CD4-positive, alpha-beta T cell (primary cell): ENCODE measurements at regions not wholly inside any gene's neighbourhood (a gene's known extent, or its start where the extent isn't known, plus 50 kb on each side); places are given as distances from the start of the nearest gene placed in this dataset.

Experiments used
- ATAC-seq: fragments of 200-7000 bp; cut with Tn5 transposase; one replicate; pipeline ENCODE4 v1.10.0; 2022; ENCODE audit warnings: mild to moderate bottlenecking; ENCODE audit not compliant: poor library complexity
- CTCF ChIA-PET: fragments of 350-600 bp; sonication (Branson Sonifier 250); formaldehyde crosslinking; loops from one replicate; lab custom pipeline; 2021; ENCODE audit warnings: antibody characterized with exemption, inconsistent platforms; lab: Charles Lee
- POLR2A ChIA-PET: fragments of 350-600 bp; sonication (Branson Sonifier 250); formaldehyde crosslinking; loops from one replicate; lab custom pipeline; 2021; ENCODE audit warnings: antibody characterized with exemption, inconsistent platforms; lab: Charles Lee
- DNase-seq, 14 experiments: peaks; one replicate each; pipeline ENCODE4 v3.0.0-alpha.2; 2013 to 2020; ENCODE audit warnings: mixed read lengths in 2 of 14
- H3K27ac ChIP-seq, 2 donors: one replicate each; pipeline versions ENCODE4 v1.5.1 to v1.7.0; 2013; ENCODE audit warnings: low read length in 2 of 2, low read depth in 1 of 2, mild to moderate bottlenecking in 1 of 2
- H3K27me3 ChIP-seq, 2 experiments: 1 replicate in 1 of 2; 2 replicates in 1 of 2; pipeline versions ENCODE4 v1.6.1 to v1.7.0; 2013; ENCODE audit warnings: low read length in 2 of 2, control low read depth in 1 of 2, mild to moderate bottlenecking in 1 of 2, moderate library complexity in 1 of 2; ENCODE audit not compliant: insufficient read depth in 2 of 2, control insufficient read depth in 1 of 2
- H3K36me3 ChIP-seq: one replicate; pipeline ENCODE4 v1.6.1; 2013; ENCODE audit warnings: low read length, control low read depth; ENCODE audit not compliant: insufficient read depth
- H3K4me1 ChIP-seq: one replicate; pipeline ENCODE4 v1.6.1; 2013; ENCODE audit warnings: low read length, control low read depth; ENCODE audit not compliant: insufficient read depth
- H3K4me3 ChIP-seq: one replicate; pipeline ENCODE4 v1.5.1; 2013; ENCODE audit warnings: mild to moderate bottlenecking, low read length, moderate library complexity
- H3K9me3 ChIP-seq, 2 experiments: 1 replicate in 1 of 2; 2 replicates in 1 of 2; pipeline versions ENCODE4 v1.6.1 to v1.7.0; 2013; ENCODE audit warnings: low read length in 2 of 2, mild to moderate bottlenecking in 2 of 2, control low read depth in 1 of 2, moderate library complexity in 1 of 2; ENCODE audit not compliant: control insufficient read depth in 1 of 2, insufficient read depth in 1 of 2
- H3K27ac Mint-ChIP-seq: one replicate; pipeline ENCODE4 v1.8.0; 2020; ENCODE audit warnings: mixed read lengths
- H3K27me3 Mint-ChIP-seq: one replicate; pipeline ENCODE4 v1.8.0; 2021; ENCODE audit warnings: mixed read lengths
- H3K36me3 Mint-ChIP-seq: one replicate; pipeline ENCODE4 v1.8.0; 2021; ENCODE audit warnings: low read depth, mixed read lengths
- H3K4me1 Mint-ChIP-seq: one replicate; pipeline ENCODE4 v1.8.0; 2021; ENCODE audit warnings: low read depth, mixed read lengths
- H3K4me3 Mint-ChIP-seq: one replicate; pipeline ENCODE4 v1.8.0; 2020; ENCODE audit warnings: mild to moderate bottlenecking, mixed read lengths
- H3K9me3 Mint-ChIP-seq: one replicate; pipeline ENCODE4 v1.8.0; 2020; ENCODE audit warnings: mixed read lengths
- intact Hi-C, 2 experiments: fragments of 100-400 bp; cut with DNase I in 1 of 2; cut with micrococcal nuclease in 1 of 2; formaldehyde crosslinking; loops; one replicate each; pipeline versions ENCODE4 v1.15.1 to v1.9.0; 2023 to 2025; cut with DNase I, micrococcal nuclease
- TF ChIP-seq, protein P1 (sequence below): fragments of 200-600 bp; IDR thresholded peaks from one replicate; pipeline ENCODE4 v1.8.0; 2022; ENCODE audit warnings: antibody characterized with exemption, mild to moderate bottlenecking

DNA sequence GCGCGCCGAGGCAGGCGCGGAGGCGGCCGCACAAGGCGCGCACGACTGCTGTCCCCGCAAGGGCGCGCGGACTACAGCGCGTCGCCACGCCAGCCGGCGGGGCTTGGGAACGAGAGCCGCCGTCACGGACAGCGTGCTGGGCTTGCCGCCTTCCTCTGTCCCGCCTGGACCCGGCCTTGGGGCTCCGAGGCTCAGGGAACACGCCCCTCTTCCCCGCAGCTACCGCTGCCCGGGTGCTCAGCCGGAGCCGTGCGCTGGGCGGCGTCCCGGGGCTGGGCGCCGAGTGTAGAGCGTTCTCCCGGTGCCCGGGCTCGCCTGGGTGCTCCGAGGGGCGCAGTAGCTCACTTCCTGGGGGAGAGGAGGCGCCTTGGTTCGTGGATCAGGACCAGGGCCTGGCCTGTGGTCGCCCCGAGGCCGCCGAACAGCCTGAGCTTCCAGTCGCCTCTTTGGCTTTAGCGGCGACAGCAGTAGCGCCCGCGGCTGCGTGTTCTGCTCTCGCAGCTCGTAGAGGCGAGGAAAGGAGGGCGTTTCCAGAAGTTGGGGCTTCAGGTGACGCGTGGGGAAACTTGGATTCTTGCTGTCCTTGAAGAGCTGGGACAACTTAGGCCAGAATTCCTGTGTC, 226.7 kb upstream of the C2CD4B start:
- Histone ChIP-seq H3K36me3 (no peaks in the 10 kb centered on the region), H3K27me3 (peaks cover 20 to 29% of the 10 kb centered on the region in 2 experiments), H3K4me3 (peak overlapping the region; percentile 93), H3K27ac (no peak overlapping the region), H3K4me1 (peaks cover 21% of the 10 kb centered on the region), H3K9me3 (no peaks in the 10 kb centered on the region)
- TF ChIP-seq, protein P1, sequence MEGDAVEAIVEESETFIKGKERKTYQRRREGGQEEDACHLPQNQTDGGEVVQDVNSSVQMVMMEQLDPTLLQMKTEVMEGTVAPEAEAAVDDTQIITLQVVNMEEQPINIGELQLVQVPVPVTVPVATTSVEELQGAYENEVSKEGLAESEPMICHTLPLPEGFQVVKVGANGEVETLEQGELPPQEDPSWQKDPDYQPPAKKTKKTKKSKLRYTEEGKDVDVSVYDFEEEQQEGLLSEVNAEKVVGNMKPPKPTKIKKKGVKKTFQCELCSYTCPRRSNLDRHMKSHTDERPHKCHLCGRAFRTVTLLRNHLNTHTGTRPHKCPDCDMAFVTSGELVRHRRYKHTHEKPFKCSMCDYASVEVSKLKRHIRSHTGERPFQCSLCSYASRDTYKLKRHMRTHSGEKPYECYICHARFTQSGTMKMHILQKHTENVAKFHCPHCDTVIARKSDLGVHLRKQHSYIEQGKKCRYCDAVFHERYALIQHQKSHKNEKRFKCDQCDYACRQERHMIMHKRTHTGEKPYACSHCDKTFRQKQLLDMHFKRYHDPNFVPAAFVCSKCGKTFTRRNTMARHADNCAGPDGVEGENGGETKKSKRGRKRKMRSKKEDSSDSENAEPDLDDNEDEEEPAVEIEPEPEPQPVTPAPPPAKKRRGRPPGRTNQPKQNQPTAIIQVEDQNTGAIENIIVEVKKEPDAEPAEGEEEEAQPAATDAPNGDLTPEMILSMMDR: no peak
- DNase-seq: peak in 7 of 14 experiments; percentile 5 to 41 (median 15)
- intact Hi-C loops: no loop called here
- Mint-ChIP-seq H3K27ac (peak overlapping the region; percentile 46), H3K9me3 (no peaks in the 10 kb centered on the region), H3K27me3 (peaks cover 38% of the 10 kb centered on the region), H3K36me3 (no peaks in the 10 kb centered on the region), H3K4me1 (peaks cover 16% of the 10 kb centered on the region), H3K4me3 (peak overlapping the region; percentile 98)
- peak; percentile 52 for ATAC-seq
- CTCF ChIA-PET: no interaction called here
- POLR2A ChIA-PET: interaction anchor here (0.6 kb wide), 1 partner anchor 29 kb away, joined by 3 read pairs; no protein-coding TSS in a partner anchor

DNA sequence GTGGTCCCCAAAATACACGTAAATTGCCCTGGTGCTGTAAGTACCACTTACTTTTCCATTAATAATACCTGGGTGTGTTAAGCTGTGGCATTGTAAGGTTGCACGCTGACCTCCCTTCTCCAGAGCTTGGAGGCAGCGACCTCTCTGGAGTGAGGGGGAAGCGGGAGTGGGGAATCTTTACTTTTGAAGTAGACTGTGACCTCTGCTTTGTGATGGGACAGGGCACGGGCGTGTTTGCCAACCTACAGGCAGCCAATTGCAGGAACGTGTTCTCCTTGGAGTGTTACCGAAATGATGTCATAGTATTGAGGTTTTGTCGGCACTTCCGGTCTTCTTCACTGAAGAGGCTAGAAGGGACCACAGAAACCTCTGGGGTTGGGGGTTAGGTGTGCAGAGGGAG, 227.3 kb upstream of the C2CD4B start:
- no peaks in the 10 kb centered on the region for H3K36me3 ChIP-seq
- peaks cover 20 to 30% of the 10 kb centered on the region in 2 experiments for H3K27me3 ChIP-seq
- H3K9me3 Mint-ChIP-seq: no peaks in the 10 kb centered on the region
- peak overlapping the region; percentile 46 for H3K27ac Mint-ChIP-seq
- peaks cover 16% of the 10 kb centered on the region for H3K4me1 Mint-ChIP-seq
- peak overlapping the region; percentile 93 for H3K4me3 ChIP-seq
- ChIA-PET CTCF (interaction anchor here (0.6 kb wide), 1 partner anchor 868 kb away, joined by 3 read pairs; no protein-coding TSS in a partner anchor), POLR2A (no interaction called here)
- intact Hi-C loops: no loop called here
- peak in 3 of 14 experiments; percentile 5 to 17 (median 8) for DNase-seq
- no peak for ATAC-seq
- H3K27me3 Mint-ChIP-seq: peaks cover 38% of the 10 kb centered on the region
- no peak overlapping the region for H3K27ac ChIP-seq
- no peaks in the 10 kb centered on the region for H3K9me3 ChIP-seq
- H3K4me1 ChIP-seq: peaks cover 21% of the 10 kb centered on the region
- TF ChIP-seq, protein P1: no peak
- H3K36me3 Mint-ChIP-seq: no peaks in the 10 kb centered on the region
- peak overlapping the region; percentile 91 for H3K4me3 Mint-ChIP-seq

DNA sequence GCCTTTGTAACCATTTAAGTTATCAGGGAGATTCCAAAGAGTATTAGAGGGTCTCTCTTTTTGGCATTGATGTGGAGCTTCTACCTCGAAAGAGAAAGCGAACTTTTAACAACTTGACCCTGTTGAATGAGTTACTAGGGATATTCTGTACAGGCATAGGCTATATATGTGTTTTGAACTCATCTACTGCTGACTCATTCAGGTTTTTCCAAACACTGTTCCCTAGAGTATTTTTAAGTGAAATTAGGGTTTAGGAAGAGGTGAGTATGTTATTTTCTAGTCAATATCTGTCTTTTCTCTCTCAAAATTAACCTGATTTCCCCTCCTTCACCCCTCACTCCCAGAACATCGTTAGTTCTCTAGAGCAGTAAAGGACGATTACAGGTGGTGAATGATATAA, 228.1 kb upstream of the C2CD4B start:
- no peaks in the 10 kb centered on the region for H3K9me3 ChIP-seq
- Mint-ChIP-seq H3K36me3 (no peaks in the 10 kb centered on the region), H3K9me3 (no peaks in the 10 kb centered on the region), H3K4me3 (peak overlapping the region; percentile 51), H3K27ac (no peak overlapping the region), H3K4me1 (peaks cover 16% of the 10 kb centered on the region), H3K27me3 (peaks cover 43% of the 10 kb centered on the region)
- DNase-seq: no peak
- ChIA-PET POLR2A (no interaction called here), CTCF (interaction anchor here (0.6 kb wide), 1 partner anchor 869 kb away, joined by 3 read pairs; no protein-coding TSS in a partner anchor)
- no peak overlapping the region for H3K4me3 ChIP-seq
- TF ChIP-seq, protein P1: no peak
- no peak overlapping the region for H3K27ac ChIP-seq
- ATAC-seq: no peak
- H3K36me3 ChIP-seq: no peaks in the 10 kb centered on the region
- H3K27me3 ChIP-seq: peaks cover 20 to 36% of the 10 kb centered on the region in 2 experiments
- peaks cover 21% of the 10 kb centered on the region for H3K4me1 ChIP-seq
- intact Hi-C loops: no loop called here
